ENCODE measurements at regions not wholly inside any gene's neighbourhood (a gene's known extent, or its start where the extent isn't known, plus 50 kb on each side); places are given as distances from the start of the nearest gene placed in this dataset.

GRCh38 chrX:103149652-103150051, 56.7 kb upstream of the NXF3 start:
- H3K4me3 ChIP-seq = no peak overlapping the region
- H3K27ac ChIP-seq = no peak overlapping the region
- TF ChIP-seq CTCF (IDR thresholded peaks at IDR 0.05) (no peak), EP300 (IDR thresholded peaks at IDR 0.05) (no peak), POLR2A (IDR thresholded peaks at IDR 0.05) (no peak), POLR2AphosphoS5 (IDR thresholded peaks at IDR 0.05) (no peak)
- H3K4me1 ChIP-seq = peaks cover 0 to 4% (median 3%) of the 10 kb centered on the region in 3 donors
- ATAC-seq = no peak
- no peaks in the 10 kb centered on the region for H3K27me3 ChIP-seq
- H3K9me3 ChIP-seq = no peaks in the 10 kb centered on the region
- H3K36me3 ChIP-seq = no peaks in the 10 kb centered on the region

DNA sequence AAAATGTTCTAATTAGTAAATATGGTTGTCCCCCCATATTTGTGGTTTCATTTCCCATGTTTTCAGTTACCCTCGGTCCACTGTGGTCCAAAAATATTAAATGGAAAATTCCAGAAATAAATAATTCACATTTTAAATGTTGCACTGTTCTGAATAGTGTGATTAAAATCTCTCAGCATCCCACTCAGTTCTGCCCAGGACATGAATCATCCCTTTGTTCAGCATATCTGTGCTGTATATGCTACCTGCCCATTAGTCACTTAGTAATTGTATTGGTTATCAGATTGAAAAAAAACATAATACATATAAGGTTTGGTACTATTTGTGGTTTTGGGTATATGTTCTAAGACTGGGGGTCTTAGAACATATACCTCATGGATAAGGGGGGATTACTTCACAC, 55.1 kb upstream of the NXF3 start:
- no peak for ATAC-seq

More for the DNA sequence above, 55.1 kb upstream of the NXF3 start:
- H3K27ac ChIP-seq = no peak overlapping the region
- no peaks in the 10 kb centered on the region for H3K36me3 ChIP-seq
- WGBS, 2 donors (ENCODE audit: low coverage in 1 of 2) = 43 to 91% methylated on average over 1 of the region's 1 CpG
- H3K4me1 ChIP-seq = peaks cover 0 to 4% (median 3%) of the 10 kb centered on the region in 3 donors
- TF ChIP-seq POLR2A (IDR thresholded peaks at IDR 0.05) = no peak
- no peak for TF ChIP-seq EP300 (IDR thresholded peaks at IDR 0.05)
- TF ChIP-seq CTCF (IDR thresholded peaks at IDR 0.05) = no peak
- no peak for TF ChIP-seq POLR2AphosphoS5 (IDR thresholded peaks at IDR 0.05)
- H3K9me3 ChIP-seq = no peaks in the 10 kb centered on the region
- H3K4me3 ChIP-seq = no peak overlapping the region
- no peaks in the 10 kb centered on the region for H3K27me3 ChIP-seq
